ENCODE measurements at regions not wholly inside any gene's neighbourhood (a gene's known extent, or its start where the extent isn't known, plus 50 kb on each side); places are given as distances from the start of the nearest gene placed in this dataset.

DNA sequence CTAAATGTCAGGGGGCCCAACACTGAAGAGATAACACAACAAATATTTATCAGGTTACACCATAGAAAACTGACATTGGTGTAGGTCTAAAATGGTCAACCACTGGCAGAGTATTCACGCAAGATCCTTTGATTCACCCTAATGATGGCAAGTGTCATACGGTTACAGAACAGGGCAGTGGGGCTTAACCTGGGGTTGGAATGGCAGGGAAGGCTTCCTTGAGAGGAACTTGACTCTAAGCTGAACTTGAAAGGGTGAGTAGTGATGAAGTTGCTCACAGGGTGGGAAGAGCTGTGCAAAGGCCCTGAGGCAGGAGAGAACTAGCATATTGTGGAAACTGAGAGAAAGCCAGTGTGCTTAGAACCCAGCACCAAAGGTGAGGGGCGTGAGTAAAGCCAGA, 97.1 kb upstream of the MVB12B start:
- no peak overlapping the region for H3K27ac ChIP-seq
- no peaks in the 10 kb centered on the region for H3K27me3 ChIP-seq (ENCODE audit: control insufficient read depth, insufficient read depth, low read length)
- no peaks in the 10 kb centered on the region for H3K36me3 ChIP-seq (ENCODE audit: control insufficient read depth, insufficient read depth, low read length)

DNA sequence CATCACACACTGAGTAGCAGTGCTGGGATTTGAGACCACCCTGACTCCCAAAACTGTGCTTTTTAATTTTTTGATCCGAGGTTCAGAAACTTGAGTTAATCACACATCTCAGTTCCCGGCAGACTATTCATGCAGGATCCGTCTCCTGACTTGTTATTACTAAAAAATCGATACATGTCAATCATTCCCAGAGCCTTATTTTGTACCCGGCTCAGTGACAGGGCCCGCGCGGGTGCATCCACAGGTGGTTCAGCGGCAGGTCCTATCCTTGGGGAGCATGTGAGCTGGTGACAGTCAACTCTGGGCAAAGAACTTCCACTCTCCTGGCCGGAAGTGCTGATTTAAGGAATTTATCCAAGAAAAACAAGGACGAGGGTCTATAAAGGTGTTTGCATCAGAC, 95.9 kb upstream of the MVB12B start:
- H3K4me3 ChIP-seq (ENCODE audit: low read depth, low read length): no peak overlapping the region
- no peaks in the 10 kb centered on the region for H3K27me3 ChIP-seq (ENCODE audit: control insufficient read depth, insufficient read depth, low read length)
- no peak overlapping the region for H3K9ac ChIP-seq
- no peaks in the 10 kb centered on the region for H3K36me3 ChIP-seq (ENCODE audit: control insufficient read depth, insufficient read depth, low read length)
- no peaks in the 10 kb centered on the region for H3K4me1 ChIP-seq
- H3K4me2 ChIP-seq (ENCODE audit: low read length): no peak overlapping the region
- no peak overlapping the region for H2AFZ ChIP-seq
- TF ChIP-seq, protein P1, sequence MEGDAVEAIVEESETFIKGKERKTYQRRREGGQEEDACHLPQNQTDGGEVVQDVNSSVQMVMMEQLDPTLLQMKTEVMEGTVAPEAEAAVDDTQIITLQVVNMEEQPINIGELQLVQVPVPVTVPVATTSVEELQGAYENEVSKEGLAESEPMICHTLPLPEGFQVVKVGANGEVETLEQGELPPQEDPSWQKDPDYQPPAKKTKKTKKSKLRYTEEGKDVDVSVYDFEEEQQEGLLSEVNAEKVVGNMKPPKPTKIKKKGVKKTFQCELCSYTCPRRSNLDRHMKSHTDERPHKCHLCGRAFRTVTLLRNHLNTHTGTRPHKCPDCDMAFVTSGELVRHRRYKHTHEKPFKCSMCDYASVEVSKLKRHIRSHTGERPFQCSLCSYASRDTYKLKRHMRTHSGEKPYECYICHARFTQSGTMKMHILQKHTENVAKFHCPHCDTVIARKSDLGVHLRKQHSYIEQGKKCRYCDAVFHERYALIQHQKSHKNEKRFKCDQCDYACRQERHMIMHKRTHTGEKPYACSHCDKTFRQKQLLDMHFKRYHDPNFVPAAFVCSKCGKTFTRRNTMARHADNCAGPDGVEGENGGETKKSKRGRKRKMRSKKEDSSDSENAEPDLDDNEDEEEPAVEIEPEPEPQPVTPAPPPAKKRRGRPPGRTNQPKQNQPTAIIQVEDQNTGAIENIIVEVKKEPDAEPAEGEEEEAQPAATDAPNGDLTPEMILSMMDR (IDR thresholded peaks at IDR 0.05): no peak
- H3K27ac ChIP-seq: no peak overlapping the region
- peaks cover 3% of the 10 kb centered on the region for H3K79me2 ChIP-seq
- no peaks in the 10 kb centered on the region for H3K9me3 ChIP-seq (ENCODE audit: control insufficient read depth, low read length)

More for the DNA sequence above, 97.1 kb upstream of the MVB12B start:
- Histone ChIP-seq H3K79me2 (peaks cover 3% of the 10 kb centered on the region), H3K9ac (no peak overlapping the region), H3K9me3 (ENCODE audit: control insufficient read depth, low read length) (no peaks in the 10 kb centered on the region), H3K4me1 (no peaks in the 10 kb centered on the region), H3K4me2 (ENCODE audit: low read length) (no peak overlapping the region), H2AFZ (no peak overlapping the region), H3K4me3 (ENCODE audit: low read depth, low read length) (no peak overlapping the region)
- TF ChIP-seq, protein P1 (IDR thresholded peaks at IDR 0.05): no peak

DNA sequence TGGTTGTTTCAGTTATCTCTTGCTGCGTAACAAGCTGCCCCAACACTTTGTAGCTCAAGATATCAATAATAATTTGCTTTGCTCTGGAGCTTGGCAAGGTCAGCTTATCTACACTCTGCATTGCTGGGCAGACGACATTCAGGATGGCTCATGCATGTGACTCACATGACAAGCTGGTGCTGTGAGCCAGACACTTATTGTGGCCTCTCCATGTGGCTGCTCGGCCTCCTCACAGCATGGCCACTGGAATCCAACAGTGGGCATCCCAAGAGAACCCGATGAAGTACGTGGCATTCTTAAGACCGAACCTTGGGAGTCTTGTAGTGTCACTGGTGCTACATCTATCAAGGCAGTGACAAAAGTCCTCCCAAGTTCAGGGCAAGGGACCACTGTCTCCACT, 94.2 kb upstream of the MVB12B start:
- no peak overlapping the region for H2AFZ ChIP-seq
- TF ChIP-seq, protein P1 (IDR thresholded peaks at IDR 0.05): no peak
- H3K27me3 ChIP-seq (ENCODE audit: control insufficient read depth, insufficient read depth, low read length): no peaks in the 10 kb centered on the region
- peaks cover 3% of the 10 kb centered on the region for H3K79me2 ChIP-seq
- no peak overlapping the region for H3K27ac ChIP-seq
- H3K9me3 ChIP-seq (ENCODE audit: control insufficient read depth, low read length): no peaks in the 10 kb centered on the region
- H3K4me3 ChIP-seq (ENCODE audit: low read depth, low read length): no peak overlapping the region
- H3K9ac ChIP-seq: no peak overlapping the region
- H3K4me1 ChIP-seq: no peaks in the 10 kb centered on the region
- H3K36me3 ChIP-seq (ENCODE audit: control insufficient read depth, insufficient read depth, low read length): no peaks in the 10 kb centered on the region
- H3K4me2 ChIP-seq (ENCODE audit: low read length): no peak overlapping the region

DNA sequence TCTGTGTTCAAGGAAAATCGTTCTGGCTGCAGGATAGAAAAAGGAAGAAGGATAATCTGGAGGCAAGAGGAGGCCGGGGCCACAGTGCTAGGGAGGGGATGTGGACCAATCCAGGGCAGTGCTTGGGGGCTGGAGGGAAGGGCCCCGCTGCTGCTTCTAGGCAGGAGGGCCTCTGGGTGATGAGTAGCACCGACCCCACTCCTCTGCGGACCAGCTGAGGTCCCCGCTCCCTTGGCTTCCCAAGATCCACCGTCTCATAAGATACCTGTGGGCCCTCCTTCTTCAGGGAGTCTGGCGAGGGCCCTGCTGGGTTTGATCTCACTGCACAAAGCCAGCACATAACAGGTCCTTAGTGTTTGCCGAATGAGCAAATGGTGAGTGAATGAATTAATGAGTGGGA, 93.5 kb upstream of the MVB12B start:
- Histone ChIP-seq H3K36me3 (ENCODE audit: control insufficient read depth, insufficient read depth, low read length) (no peaks in the 10 kb centered on the region), H2AFZ (no peak overlapping the region), H3K4me3 (ENCODE audit: low read depth, low read length) (no peak overlapping the region), H3K27ac (no peak overlapping the region), H3K9me3 (ENCODE audit: control insufficient read depth, low read length) (no peaks in the 10 kb centered on the region), H3K4me1 (no peaks in the 10 kb centered on the region), H3K79me2 (peaks cover 3% of the 10 kb centered on the region), H3K27me3 (ENCODE audit: control insufficient read depth, insufficient read depth, low read length) (no peaks in the 10 kb centered on the region), H3K9ac (no peak overlapping the region), H3K4me2 (ENCODE audit: low read length) (no peak overlapping the region)
- TF ChIP-seq, protein P1 (IDR thresholded peaks at IDR 0.05): no peak

DNA sequence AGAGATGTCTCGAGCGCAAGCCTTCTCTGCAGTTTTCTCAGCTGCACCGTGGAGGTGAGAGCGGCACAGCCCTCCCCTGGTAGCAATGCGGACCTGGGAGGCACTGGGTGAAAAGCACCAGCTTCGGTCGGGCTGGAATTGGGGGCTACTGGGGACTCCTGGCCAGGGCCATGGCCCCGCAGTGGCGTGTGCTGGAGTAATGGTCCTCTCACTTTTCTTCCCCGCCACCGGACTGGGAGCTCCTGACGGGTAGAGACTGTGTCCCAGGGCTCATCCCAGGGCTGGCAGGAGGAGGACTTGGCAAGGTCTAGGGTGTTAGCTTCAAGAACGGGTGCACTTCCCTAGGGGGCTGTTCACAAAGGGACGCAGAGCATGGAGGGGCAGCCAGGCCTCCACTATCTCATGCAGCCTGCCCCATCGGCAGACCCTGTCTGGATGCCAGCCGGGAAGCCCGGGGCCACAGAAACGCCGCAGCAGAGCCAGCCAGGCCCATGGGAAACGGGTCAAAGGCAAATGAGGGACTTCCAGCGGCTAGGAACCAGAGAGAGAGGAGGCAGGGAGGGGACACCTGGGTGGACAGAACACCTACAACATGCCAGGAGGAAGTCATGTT, 92.6 kb upstream of the MVB12B start:
- Histone ChIP-seq H3K36me3 (ENCODE audit: control insufficient read depth, insufficient read depth, low read length) (no peaks in the 10 kb centered on the region), H3K27ac (no peak overlapping the region), H3K4me2 (ENCODE audit: low read length) (no peak overlapping the region), H3K9me3 (ENCODE audit: control insufficient read depth, low read length) (no peaks in the 10 kb centered on the region), H2AFZ (no peak overlapping the region), H3K4me1 (no peaks in the 10 kb centered on the region), H3K4me3 (ENCODE audit: low read depth, low read length) (no peak overlapping the region), H3K9ac (no peak overlapping the region), H3K27me3 (ENCODE audit: control insufficient read depth, insufficient read depth, low read length) (no peaks in the 10 kb centered on the region), H3K79me2 (no peaks in the 10 kb centered on the region)
- TF ChIP-seq, protein P1 (IDR thresholded peaks at IDR 0.05): no peak
